ENCODE measurements at regions not wholly inside any gene's neighbourhood (a gene's known extent, or its start where the extent isn't known, plus 50 kb on each side); places are given as distances from the start of the nearest gene placed in this dataset.

DNA sequence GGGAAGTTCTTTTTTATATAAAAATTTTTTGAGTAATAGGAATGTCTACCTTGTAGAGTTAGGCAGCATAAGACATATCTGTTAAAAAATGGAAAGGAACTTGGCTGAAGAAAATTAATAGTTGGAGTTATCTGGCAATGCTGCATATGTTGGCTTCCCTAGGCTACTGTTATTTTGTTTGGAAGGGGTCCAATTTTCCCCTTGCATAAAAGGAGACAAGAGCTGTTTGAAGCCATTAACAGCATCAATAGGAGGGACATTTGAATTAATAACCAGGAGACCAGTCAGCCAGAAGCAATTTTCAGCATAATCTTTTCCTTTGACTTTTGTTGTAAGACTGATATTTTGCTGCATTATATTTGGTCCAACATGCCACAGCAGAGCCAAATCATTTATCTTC, 80.9 kb upstream of the TAB2 start:
- Histone ChIP-seq H3K27me3 (ENCODE audit: low read depth) (no peaks in the 10 kb centered on the region), H3K9me3 (no peaks in the 10 kb centered on the region), H3K4me3 (no peak overlapping the region), H3K4me1 (peaks cover 5% of the 10 kb centered on the region), H3K27ac (no peak overlapping the region), H3K36me3 (no peaks in the 10 kb centered on the region)
- DNase-seq (no peak), ATAC-seq (no peak)
- intact Hi-C loops (cut with DNase I): no loop called here
- TF ChIP-seq, protein P1, sequence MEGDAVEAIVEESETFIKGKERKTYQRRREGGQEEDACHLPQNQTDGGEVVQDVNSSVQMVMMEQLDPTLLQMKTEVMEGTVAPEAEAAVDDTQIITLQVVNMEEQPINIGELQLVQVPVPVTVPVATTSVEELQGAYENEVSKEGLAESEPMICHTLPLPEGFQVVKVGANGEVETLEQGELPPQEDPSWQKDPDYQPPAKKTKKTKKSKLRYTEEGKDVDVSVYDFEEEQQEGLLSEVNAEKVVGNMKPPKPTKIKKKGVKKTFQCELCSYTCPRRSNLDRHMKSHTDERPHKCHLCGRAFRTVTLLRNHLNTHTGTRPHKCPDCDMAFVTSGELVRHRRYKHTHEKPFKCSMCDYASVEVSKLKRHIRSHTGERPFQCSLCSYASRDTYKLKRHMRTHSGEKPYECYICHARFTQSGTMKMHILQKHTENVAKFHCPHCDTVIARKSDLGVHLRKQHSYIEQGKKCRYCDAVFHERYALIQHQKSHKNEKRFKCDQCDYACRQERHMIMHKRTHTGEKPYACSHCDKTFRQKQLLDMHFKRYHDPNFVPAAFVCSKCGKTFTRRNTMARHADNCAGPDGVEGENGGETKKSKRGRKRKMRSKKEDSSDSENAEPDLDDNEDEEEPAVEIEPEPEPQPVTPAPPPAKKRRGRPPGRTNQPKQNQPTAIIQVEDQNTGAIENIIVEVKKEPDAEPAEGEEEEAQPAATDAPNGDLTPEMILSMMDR (IDR thresholded peaks at IDR 0.05): no peak

DNA sequence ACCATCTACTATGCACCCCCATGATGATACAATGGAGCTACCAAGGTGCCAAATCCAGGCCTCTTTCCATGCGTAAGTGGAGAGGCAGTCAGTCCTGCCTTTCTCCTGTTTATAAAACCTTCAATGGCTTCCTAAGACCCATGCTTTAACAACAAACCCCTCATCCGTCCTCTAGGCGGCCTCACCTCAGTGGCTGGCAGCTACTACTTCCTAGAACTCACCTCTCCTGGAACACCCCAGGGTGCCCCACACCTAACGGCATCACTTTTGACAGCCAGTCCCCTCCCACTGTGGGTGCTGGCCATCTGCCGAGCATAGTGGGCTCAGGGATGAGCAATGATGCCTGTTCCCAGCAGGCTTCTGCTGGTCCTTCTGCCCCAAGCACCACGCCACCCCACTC, 80.0 kb upstream of the TAB2 start:
- Histone ChIP-seq H3K36me3 (no peaks in the 10 kb centered on the region), H3K4me3 (no peak overlapping the region), H3K27ac (no peak overlapping the region), H3K4me1 (peaks cover 5% of the 10 kb centered on the region), H3K9me3 (no peaks in the 10 kb centered on the region), H3K27me3 (ENCODE audit: low read depth) (no peaks in the 10 kb centered on the region)
- ATAC-seq (no peak), DNase-seq (no peak)
- intact Hi-C loops (cut with DNase I): no loop called here
- TF ChIP-seq, protein P1 (IDR thresholded peaks at IDR 0.05): no peak

DNA sequence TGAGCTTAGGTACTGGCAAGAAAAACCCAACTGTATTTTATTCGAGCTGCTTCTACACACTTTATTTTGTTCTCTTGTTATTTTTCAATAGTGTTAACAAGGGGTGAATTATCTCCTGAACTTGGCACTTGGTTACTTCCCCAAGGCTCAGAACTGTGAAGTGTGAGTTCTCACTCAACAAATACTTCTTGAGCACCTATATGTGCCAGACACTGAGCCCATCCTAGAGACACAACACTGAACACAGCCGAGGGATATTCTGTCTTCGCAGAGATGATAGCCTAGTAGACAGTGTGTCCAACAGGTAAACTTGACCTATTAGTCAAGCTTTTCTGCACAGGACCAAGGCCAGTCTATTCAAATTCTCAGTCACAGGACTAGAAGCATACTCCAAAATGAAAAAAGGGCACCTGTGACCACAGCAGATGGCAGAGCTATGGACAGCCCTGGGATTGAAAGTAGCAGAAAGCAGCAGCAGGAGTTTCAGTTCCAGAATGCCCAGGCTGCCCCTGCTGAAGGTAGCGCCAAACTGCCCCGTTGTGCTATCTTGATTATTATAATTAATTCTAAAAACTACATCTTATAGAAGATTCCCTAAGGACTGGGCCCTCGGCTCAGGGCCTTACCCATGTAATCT, 77.8 kb upstream of the TAB2 start:
- TF ChIP-seq, protein P1 (IDR thresholded peaks at IDR 0.05): no peak
- DNase-seq: no peak
- no peaks in the 10 kb centered on the region for H3K36me3 ChIP-seq
- intact Hi-C loops (cut with DNase I): no loop called here
- peaks cover 5% of the 10 kb centered on the region for H3K4me1 ChIP-seq
- no peak for ATAC-seq
- no peaks in the 10 kb centered on the region for H3K27me3 ChIP-seq (ENCODE audit: low read depth)
- H3K4me3 ChIP-seq: no peak overlapping the region
- no peaks in the 10 kb centered on the region for H3K9me3 ChIP-seq
- no peak overlapping the region for H3K27ac ChIP-seq

DNA sequence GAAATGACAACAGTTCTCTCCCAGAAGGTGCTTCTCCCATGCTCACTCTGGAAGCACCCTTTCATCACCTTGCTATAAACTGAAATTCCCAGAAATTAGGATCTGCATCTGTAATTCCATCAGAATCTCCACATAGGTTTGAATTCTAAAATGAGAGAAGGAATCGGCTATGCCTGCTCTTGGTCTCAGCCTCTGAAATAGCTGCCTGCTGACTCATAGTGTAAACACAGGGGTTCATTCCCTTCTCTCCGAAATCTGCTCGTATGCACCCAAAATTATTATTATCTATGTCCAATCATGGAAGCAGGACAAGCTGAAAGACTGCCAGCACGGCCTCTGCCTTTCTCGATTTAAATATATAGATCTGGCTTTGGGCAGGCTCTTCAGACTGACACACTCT, 74.6 kb upstream of the TAB2 start:
- Histone ChIP-seq H3K27ac (no peak overlapping the region), H3K4me3 (no peak overlapping the region), H3K9me3 (no peaks in the 10 kb centered on the region), H3K27me3 (ENCODE audit: low read depth) (no peaks in the 10 kb centered on the region), H3K36me3 (no peaks in the 10 kb centered on the region), H3K4me1 (no peaks in the 10 kb centered on the region)
- intact Hi-C loops (cut with DNase I): no loop called here
- TF ChIP-seq, protein P1 (IDR thresholded peaks at IDR 0.05): no peak
- DNase-seq: no peak
- ATAC-seq: no peak

DNA sequence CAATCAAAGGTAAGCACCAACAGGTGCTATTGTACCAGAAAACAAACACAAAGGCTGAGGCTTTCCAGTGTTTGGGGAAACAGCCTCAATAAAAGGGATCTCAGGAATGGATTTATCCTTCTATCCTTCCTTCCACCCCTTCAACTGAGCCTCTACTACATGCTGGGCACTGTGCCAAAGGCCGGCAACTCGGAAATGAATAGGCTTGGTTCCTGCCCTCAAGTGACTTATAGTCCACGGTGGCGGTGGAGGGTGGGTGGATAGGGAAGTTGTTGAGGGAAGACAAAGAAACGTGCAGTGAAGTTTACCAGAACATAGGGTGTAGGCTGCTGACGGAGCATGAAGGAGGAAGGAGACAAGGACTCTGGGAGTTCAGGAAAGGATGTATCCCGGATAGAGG, 73.4 kb upstream of the TAB2 start:
- DNase-seq (no peak), ATAC-seq (no peak)
- intact Hi-C loops (cut with DNase I): no loop called here
- H3K4me1 ChIP-seq: no peaks in the 10 kb centered on the region
- no peaks in the 10 kb centered on the region for H3K36me3 ChIP-seq
- no peak overlapping the region for H3K4me3 ChIP-seq
- H3K27ac ChIP-seq: no peak overlapping the region
- no peaks in the 10 kb centered on the region for H3K27me3 ChIP-seq (ENCODE audit: low read depth)
- TF ChIP-seq, protein P1 (IDR thresholded peaks at IDR 0.05): no peak
- H3K9me3 ChIP-seq: no peaks in the 10 kb centered on the region

Measured in lower lobe of right lung (tissue), 2 donors.